ENCODE measurements at regions not wholly inside any gene's neighbourhood (a gene's known extent, or its start where the extent isn't known, plus 50 kb on each side); places are given as distances from the start of the nearest gene placed in this dataset.

DNA sequence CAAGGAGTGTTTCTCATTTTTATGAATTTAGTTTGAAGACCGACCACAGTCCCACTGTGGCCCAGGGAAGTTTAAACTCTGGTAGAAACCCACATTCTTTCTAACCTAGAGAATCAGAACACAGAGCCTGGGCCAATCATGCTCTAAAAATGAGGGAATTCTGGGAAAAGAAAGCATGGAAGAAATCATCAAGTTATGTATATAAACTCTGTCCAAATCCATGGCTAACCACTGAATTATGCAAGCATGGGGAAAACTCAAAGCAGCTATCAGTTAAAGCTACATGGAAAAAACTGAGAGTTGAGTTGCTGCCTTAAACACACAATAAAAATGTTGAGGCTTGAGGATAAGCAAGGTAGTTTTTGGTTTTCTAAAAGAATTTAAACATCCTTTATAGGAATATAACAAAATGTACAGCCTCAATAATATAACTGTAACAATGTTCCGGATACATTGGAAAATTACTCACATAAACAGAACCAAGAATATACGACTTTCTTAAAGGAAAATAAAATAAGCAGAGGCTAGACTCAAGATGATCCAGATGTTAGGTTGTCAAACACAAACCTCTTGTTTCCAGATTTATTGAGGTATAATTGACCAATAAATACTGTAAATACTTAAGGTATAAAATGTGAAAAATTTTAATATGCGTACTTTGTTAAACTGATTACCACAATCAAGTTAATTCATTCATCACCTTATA lies 311.2 kb upstream of the GNAI1 start:
- no peaks in the 10 kb centered on the region for H3K27me3 ChIP-seq (replicated peaks in 2 of 5; ENCODE audit: control insufficient read depth in 4 of 5, insufficient read depth in 5 of 5, low read length in 4 of 5)
- ChIA-PET CTCF (no interaction called here), POLR2A (no interaction called here)
- H3K9me3 ChIP-seq (ENCODE audit: control extremely low read depth in 1 of 5, control insufficient read depth in 4 of 5, insufficient read depth in 2 of 5, low read depth in 1 of 5, low read length in 4 of 5), result no peaks in the 10 kb centered on the region
- H3K4me1 ChIP-seq (ENCODE audit: control extremely low read depth in 1 of 4, control insufficient read depth in 4 of 4, insufficient read depth in 4 of 4, low read length in 3 of 4), result no peaks in the 10 kb centered on the region
- no peak overlapping the region for H3K4me3 ChIP-seq (ENCODE audit: control insufficient read depth in 1 of 7, extremely low read depth in 1 of 7, insufficient read depth in 4 of 7, low read depth in 2 of 7, low read length in 6 of 7)
- H3K27ac ChIP-seq (ENCODE audit: insufficient read depth in 1 of 2, low read depth in 1 of 2, low read length in 2 of 2, poor library complexity in 1 of 2, severe bottlenecking in 2 of 2), result no peak overlapping the region
- no CpG with 5 or more reads among the region's 4 CpGs for WGBS (ENCODE audit: insufficient coverage)
- H3K36me3 ChIP-seq (ENCODE audit: control insufficient read depth in 4 of 4, insufficient read depth in 4 of 4, low read length in 3 of 4), result no peaks in the 10 kb centered on the region
- no peak for DNase-seq

DNA sequence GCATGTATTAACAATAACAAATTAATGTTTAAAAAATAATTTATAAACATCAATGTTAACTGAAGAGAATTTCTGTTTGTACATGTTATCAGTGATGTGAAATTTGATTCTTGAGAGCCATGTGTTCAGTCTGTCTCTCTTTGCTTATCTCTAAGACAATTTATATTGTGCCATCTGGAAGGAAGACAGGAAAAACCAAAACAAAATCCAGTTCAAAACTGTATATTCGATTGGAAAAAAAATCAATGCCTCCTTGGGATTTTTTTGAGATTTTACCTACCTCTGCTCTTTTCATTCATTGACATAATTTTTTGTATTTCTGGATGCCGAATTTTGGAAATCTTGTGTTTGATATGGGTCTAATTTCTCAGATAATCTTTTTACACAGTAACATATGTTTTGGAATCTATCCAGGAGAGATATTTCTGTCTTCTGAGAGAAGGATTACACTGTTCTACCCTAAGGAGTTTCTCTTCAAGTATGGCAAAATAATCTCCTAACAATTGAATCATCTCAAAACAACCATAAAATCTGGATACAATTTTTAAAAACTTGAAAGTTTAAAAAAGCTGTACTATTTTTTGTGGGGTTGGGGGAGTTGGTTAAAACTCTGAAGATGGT lies 311.9 kb upstream of the GNAI1 start:
- ChIA-PET POLR2A (no interaction called here), CTCF (no interaction called here)
- no peaks in the 10 kb centered on the region for H3K4me1 ChIP-seq (ENCODE audit: control extremely low read depth in 1 of 4, control insufficient read depth in 4 of 4, insufficient read depth in 4 of 4, low read length in 3 of 4)
- no peak overlapping the region for H3K4me3 ChIP-seq (ENCODE audit: control insufficient read depth in 1 of 7, extremely low read depth in 1 of 7, insufficient read depth in 4 of 7, low read depth in 2 of 7, low read length in 6 of 7)
- no peak overlapping the region for H3K27ac ChIP-seq (ENCODE audit: insufficient read depth in 1 of 2, low read depth in 1 of 2, low read length in 2 of 2, poor library complexity in 1 of 2, severe bottlenecking in 2 of 2)
- H3K27me3 ChIP-seq (replicated peaks in 2 of 5; ENCODE audit: control insufficient read depth in 4 of 5, insufficient read depth in 5 of 5, low read length in 4 of 5), result no peaks in the 10 kb centered on the region
- 100% methylated on average over 1 of the region's 2 CpGs for WGBS (ENCODE audit: insufficient coverage)
- no peaks in the 10 kb centered on the region for H3K36me3 ChIP-seq (ENCODE audit: control insufficient read depth in 4 of 4, insufficient read depth in 4 of 4, low read length in 3 of 4)
- DNase-seq, result no peak
- no peaks in the 10 kb centered on the region for H3K9me3 ChIP-seq (ENCODE audit: control extremely low read depth in 1 of 5, control insufficient read depth in 4 of 5, insufficient read depth in 2 of 5, low read depth in 1 of 5, low read length in 4 of 5)

- Histone ChIP-seq H3K27ac (ENCODE audit: insufficient read depth in 1 of 2, low read depth in 1 of 2, low read length in 2 of 2, poor library complexity in 1 of 2, severe bottlenecking in 2 of 2) (no peak overlapping the region), H3K27me3 (replicated peaks in 2 of 5; ENCODE audit: control insufficient read depth in 4 of 5, insufficient read depth in 5 of 5, low read length in 4 of 5) (no peaks in the 10 kb centered on the region), H3K36me3 (ENCODE audit: control insufficient read depth in 4 of 4, insufficient read depth in 4 of 4, low read length in 3 of 4) (no peaks in the 10 kb centered on the region), H3K4me1 (ENCODE audit: control extremely low read depth in 1 of 4, control insufficient read depth in 4 of 4, insufficient read depth in 4 of 4, low read length in 3 of 4) (no peaks in the 10 kb centered on the region), H3K4me3 (ENCODE audit: control insufficient read depth in 1 of 7, extremely low read depth in 1 of 7, insufficient read depth in 4 of 7, low read depth in 2 of 7, low read length in 6 of 7) (no peak overlapping the region), H3K9me3 (ENCODE audit: control extremely low read depth in 1 of 5, control insufficient read depth in 4 of 5, insufficient read depth in 2 of 5, low read depth in 1 of 5, low read length in 4 of 5) (no peaks in the 10 kb centered on the region)
- no peak for DNase-seq
- WGBS (ENCODE audit: insufficient coverage), result 100% methylated on average over 4 of the region's 6 CpGs
- POLR2A ChIA-PET, result no interaction called here
- CTCF ChIA-PET, result interaction anchor here (0.7 to 0.8 kb wide), 2 partner anchors 12 to 32 kb away, joined by 3 read pairs; no protein-coding TSS in a partner anchor
These were observed 314.2 kb upstream of the GNAI1 start for GRCh38 chr7:79820387-79820786.

DNA sequence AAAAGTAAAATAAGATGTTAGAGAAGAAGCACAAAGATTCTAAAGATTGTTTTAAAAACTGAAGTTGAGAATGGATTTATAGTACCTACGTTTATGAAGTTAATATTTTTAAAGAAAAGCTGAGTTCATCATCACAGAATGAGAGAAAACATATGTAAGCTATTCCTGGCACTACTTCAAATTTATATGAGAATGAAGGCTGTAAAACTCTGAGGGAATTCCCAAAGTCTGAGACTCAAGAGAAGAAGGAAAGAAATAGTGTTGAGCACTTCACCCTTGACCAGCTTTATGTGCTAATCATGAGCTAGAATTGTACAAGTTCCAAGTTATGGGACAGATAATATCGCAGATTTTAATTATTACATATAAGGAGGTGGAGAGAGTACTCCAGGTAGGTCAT lies 323.7 kb upstream of the GNAI1 start:
- H3K27me3 ChIP-seq (replicated peaks in 2 of 5; ENCODE audit: control insufficient read depth in 4 of 5, insufficient read depth in 5 of 5, low read length in 4 of 5), result no peaks in the 10 kb centered on the region
- H3K4me1 ChIP-seq (ENCODE audit: control extremely low read depth in 1 of 4, control insufficient read depth in 4 of 4, insufficient read depth in 4 of 4, low read length in 3 of 4), result no peaks in the 10 kb centered on the region
- no peak for DNase-seq
- WGBS (ENCODE audit: insufficient coverage), result 100% methylated on average over 2 of the region's 2 CpGs
- POLR2A ChIA-PET, result no interaction called here
- no peak overlapping the region for H3K27ac ChIP-seq (ENCODE audit: insufficient read depth in 1 of 2, low read depth in 1 of 2, low read length in 2 of 2, poor library complexity in 1 of 2, severe bottlenecking in 2 of 2)
- no peaks in the 10 kb centered on the region for H3K9me3 ChIP-seq (ENCODE audit: control extremely low read depth in 1 of 5, control insufficient read depth in 4 of 5, insufficient read depth in 2 of 5, low read depth in 1 of 5, low read length in 4 of 5)
- H3K36me3 ChIP-seq (ENCODE audit: control insufficient read depth in 4 of 4, insufficient read depth in 4 of 4, low read length in 3 of 4), result no peaks in the 10 kb centered on the region
- H3K4me3 ChIP-seq (ENCODE audit: control insufficient read depth in 1 of 7, extremely low read depth in 1 of 7, insufficient read depth in 4 of 7, low read depth in 2 of 7, low read length in 6 of 7), result no peak overlapping the region
- CTCF ChIA-PET, result no interaction called here

- no peak overlapping the region for H3K4me3 ChIP-seq (ENCODE audit: control insufficient read depth in 1 of 7, extremely low read depth in 1 of 7, insufficient read depth in 4 of 7, low read depth in 2 of 7, low read length in 6 of 7)
- WGBS (ENCODE audit: insufficient coverage), result 56% methylated on average over 2 of the region's 6 CpGs
- POLR2A ChIA-PET, result no interaction called here
These were observed 328.4 kb upstream of the GNAI1 start for GRCh38 chr7:79806161-79806734.

DNA sequence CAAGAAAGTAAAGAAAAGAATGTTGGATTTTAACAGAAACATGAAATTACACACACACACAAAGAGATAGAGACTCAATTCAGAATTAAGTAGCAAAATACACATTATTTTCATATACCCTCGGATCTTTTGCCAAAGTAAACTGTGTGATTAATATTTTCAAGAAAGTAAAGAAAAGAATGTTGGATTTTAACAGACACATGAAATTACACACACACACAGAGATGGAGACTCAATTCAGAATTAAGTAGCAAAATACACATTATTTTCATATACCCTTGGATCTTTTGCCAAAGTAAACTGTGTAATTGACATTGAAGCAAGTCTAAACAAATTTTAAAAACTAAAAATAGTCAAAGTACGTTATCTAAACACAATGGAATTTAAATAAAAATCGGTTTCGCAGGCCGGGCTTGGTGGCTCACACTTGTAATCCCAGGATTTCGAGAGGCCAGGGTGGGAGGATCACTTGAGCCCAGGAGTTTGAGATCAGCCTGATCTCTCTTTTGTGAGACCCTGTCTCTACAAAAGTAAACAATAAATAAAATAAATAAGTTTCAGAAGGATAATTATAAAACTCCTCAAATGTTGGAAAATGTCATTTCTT lies 337.3 kb upstream of the MAGI2 start:
- no peak overlapping the region for H3K27ac ChIP-seq (ENCODE audit: insufficient read depth in 1 of 2, low read depth in 1 of 2, low read length in 2 of 2, poor library complexity in 1 of 2, severe bottlenecking in 2 of 2)
- DNase-seq, result no peak
- H3K4me3 ChIP-seq (ENCODE audit: control insufficient read depth in 1 of 7, extremely low read depth in 1 of 7, insufficient read depth in 4 of 7, low read depth in 2 of 7, low read length in 6 of 7), result no peak overlapping the region
- CTCF ChIA-PET, result no interaction called here
- POLR2A ChIA-PET, result no interaction called here
- no peaks in the 10 kb centered on the region for H3K36me3 ChIP-seq (ENCODE audit: control insufficient read depth in 4 of 4, insufficient read depth in 4 of 4, low read length in 3 of 4)
- H3K9me3 ChIP-seq (ENCODE audit: control extremely low read depth in 1 of 5, control insufficient read depth in 4 of 5, insufficient read depth in 2 of 5, low read depth in 1 of 5, low read length in 4 of 5), result no peaks in the 10 kb centered on the region
- WGBS (ENCODE audit: insufficient coverage), result 100% methylated on average over 5 of the region's 6 CpGs
- H3K4me1 ChIP-seq (ENCODE audit: control extremely low read depth in 1 of 4, control insufficient read depth in 4 of 4, insufficient read depth in 4 of 4, low read length in 3 of 4), result no peaks in the 10 kb centered on the region
- no peaks in the 10 kb centered on the region for H3K27me3 ChIP-seq (replicated peaks in 2 of 5; ENCODE audit: control insufficient read depth in 4 of 5, insufficient read depth in 5 of 5, low read length in 4 of 5)

More at GRCh38 chr7:79806161-79806734, 328.4 kb upstream of the GNAI1 start:
- no peaks in the 10 kb centered on the region for H3K27me3 ChIP-seq (replicated peaks in 2 of 5; ENCODE audit: control insufficient read depth in 4 of 5, insufficient read depth in 5 of 5, low read length in 4 of 5)
- no peaks in the 10 kb centered on the region for H3K4me1 ChIP-seq (ENCODE audit: control extremely low read depth in 1 of 4, control insufficient read depth in 4 of 4, insufficient read depth in 4 of 4, low read length in 3 of 4)
- H3K9me3 ChIP-seq (ENCODE audit: control extremely low read depth in 1 of 5, control insufficient read depth in 4 of 5, insufficient read depth in 2 of 5, low read depth in 1 of 5, low read length in 4 of 5), result no peaks in the 10 kb centered on the region
- no peaks in the 10 kb centered on the region for H3K36me3 ChIP-seq (ENCODE audit: control insufficient read depth in 4 of 4, insufficient read depth in 4 of 4, low read length in 3 of 4)
- H3K27ac ChIP-seq (ENCODE audit: insufficient read depth in 1 of 2, low read depth in 1 of 2, low read length in 2 of 2, poor library complexity in 1 of 2, severe bottlenecking in 2 of 2), result no peak overlapping the region
- CTCF ChIA-PET, result no interaction called here
- DNase-seq, result peak in 2 of 3 donors; percentile 0

Measured in common myeloid progenitor, CD34-positive (primary cell).